ENCODE measurements at regions not wholly inside any gene's neighbourhood (a gene's known extent, or its start where the extent isn't known, plus 50 kb on each side); places are given as distances from the start of the nearest gene placed in this dataset.

DNA sequence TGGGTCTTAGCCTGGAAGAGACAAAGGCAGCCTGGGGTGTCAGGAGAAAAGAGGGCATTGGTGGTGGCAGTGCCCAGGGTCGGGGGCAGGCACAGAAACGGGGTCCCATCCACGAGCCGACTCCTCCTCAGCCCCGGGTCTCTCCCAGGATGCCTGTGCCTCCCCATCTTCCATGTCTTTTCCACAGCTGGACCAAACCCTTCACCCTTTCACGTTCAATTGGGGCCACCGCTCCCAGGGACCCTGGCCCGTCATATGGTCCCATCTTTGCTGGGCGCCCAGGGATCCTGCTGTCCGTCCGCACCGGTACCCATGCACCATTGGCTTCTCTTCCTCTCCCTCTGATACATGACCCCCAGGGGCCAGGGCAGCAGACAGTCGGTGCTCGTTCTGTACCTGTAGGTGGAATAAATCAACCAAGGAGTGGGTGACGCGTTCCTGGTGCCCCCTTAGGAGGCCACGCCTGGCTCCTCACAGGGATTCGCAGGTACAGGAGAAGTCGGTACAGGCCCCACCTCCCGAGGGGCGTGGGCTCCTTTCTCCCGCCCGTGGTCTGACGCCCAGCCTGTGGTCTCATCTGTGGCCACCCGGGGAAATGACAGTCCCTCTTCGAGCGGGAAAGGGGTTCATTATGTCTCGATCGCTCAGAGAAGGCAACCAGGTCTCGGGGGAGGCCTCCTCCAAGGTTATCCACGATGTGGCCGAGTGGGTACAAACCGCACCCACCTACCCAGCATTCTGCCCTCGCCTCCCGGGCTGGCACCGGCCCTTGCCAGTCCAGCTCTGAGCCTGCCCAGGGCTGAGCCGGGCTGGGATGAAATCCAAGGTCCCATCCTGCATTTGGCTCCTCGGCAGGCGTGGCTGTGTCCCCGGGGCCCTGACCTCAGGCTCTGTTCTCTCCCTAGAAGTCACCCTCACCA lies 1493.6 kb downstream of the BRD1 start:
- DNase-seq, result no peak

DNA sequence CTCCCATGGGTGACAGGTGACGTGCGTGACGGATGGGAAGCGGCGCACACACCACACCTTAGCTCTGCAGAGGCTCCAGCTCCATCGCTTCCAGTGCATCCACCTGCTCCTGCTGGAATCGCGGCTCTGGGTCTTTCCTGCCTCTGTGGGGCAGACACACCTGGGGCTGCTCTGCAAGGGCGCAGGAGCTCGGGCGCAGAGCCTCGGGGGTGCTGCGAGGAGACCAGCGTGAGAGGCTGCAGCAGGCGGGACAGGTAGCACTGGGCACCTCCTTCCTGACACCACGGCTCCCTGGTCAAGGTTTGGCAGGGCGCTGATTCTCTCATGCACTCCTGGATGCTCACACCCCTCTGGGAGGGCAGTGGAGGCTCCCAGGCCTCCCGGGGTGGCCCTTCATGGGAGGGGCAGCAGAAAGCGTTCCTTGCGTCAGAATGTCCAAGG lies 1494.3 kb downstream of the BRD1 start:
- DNase-seq, result no peak

DNA sequence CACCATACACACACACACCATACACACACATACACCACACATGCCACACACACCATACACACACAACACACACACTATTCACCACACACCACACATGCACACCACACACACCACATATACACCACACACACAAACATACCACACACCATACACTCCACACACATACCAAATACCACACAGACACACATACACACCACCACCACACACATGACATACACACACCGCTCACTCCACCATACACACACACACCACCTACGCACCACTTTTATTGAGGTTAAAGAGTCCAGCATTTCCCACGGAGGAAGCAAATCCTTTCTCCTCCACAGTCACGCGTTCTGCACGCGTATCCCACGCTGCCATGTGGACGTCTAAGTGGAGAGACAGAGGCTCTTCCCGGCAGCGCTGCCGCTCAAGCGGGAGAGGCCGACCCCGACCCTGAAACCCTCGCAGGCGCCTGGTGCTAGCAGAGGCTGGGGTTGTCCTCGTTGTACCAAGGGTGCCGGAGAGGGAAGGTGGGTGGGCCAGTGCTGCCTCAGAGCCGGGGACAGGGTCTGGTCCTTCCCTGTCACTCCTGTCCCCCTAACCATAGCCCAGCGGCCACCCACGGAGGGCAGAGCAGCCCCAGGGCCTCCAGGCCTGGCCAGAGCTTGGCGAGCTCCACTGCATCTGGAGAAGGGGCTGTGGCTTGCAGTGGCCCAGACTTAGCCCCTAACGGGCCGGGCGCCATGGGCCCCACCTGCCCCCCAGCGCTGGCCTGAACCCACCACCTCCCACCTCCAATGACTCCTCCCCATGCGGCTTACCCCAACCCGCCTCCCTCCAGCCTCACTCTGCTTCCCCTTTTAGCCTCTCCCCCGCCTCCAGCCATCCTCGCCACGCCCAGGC lies 1495.0 kb downstream of the BRD1 start:
- DNase-seq, result no peak

- no peak for DNase-seq
Observed at GRCh38 chr22:48331691-48332220, 1495.9 kb downstream of the BRD1 start.

DNA sequence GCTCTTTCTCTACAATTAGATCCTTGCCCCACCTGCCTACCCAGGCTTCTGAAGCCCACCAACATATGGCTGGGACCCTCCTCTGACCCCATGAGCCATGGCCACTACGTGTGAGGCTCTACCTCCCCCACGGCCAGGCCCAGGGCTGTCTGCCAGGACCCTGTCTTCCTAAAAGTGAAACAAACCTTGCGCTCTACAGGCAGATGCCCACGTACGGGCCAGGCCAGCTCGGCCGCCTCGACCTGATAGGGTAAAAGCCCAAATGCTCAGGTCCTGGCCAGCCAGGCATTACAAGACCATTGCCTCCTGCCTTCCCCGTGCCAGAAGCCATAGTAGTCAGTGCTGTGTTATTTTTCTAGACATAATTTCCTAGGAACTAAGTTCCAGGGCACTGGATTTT lies 1496.4 kb downstream of the BRD1 start:
- DNase-seq, result no peak

DNA sequence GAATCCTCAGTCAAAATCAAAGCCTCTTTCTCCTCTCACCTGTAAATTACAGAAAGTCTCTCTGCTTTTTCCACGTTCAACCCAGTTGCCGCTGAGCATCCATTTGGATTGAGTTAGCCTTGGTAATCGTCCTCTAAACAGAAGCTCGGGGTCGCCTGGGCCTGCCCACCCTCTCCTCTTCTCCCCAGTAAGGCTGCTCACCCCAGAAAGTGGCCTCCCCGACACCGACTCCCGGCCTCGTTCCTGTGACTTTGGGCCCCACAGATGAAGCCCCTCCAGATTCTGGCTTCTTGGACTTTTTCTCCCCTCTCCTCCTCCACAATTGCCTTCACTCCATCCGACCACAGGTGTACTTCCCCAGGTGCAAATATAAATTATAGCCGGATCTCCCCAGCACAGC lies 1500.0 kb downstream of the BRD1 start:
- no peak for DNase-seq

GRCh38 chr22:48323746-48324145 lies 1503.9 kb downstream of the BRD1 start:
- no peak for DNase-seq

GRCh38 chr22:48322907-48323306 lies 1504.8 kb downstream of the BRD1 start:
- DNase-seq, result no peak

DNA sequence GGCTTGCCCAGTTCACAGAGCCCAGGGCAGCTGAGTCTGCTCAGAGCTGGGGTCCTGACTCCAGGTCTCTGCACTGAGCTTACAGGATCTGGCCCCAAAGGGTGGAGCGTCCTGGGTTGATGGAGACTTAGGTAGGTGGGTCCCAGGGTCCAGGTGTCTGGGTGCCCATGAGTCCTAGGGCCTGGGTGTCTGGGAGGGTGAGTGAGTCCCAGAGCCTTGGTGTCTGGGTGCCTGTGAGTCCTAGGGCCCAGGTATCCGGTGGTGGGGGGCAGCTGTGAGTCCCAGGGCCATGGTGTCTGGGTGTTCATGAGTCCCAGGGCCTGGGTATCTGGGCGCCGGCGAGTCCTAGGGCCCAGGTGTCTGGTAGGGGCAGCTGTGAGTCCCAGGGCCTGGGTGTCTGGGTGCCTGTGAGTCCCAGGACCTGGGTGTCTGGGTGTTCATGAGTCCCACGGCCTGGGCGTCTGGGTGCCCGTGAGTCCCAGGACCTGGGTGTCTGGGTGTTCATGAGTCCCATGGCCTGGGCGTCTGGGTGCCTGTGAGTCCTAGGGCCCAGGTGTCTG lies 1505.6 kb downstream of the BRD1 start:
- DNase-seq, result no peak

DNA sequence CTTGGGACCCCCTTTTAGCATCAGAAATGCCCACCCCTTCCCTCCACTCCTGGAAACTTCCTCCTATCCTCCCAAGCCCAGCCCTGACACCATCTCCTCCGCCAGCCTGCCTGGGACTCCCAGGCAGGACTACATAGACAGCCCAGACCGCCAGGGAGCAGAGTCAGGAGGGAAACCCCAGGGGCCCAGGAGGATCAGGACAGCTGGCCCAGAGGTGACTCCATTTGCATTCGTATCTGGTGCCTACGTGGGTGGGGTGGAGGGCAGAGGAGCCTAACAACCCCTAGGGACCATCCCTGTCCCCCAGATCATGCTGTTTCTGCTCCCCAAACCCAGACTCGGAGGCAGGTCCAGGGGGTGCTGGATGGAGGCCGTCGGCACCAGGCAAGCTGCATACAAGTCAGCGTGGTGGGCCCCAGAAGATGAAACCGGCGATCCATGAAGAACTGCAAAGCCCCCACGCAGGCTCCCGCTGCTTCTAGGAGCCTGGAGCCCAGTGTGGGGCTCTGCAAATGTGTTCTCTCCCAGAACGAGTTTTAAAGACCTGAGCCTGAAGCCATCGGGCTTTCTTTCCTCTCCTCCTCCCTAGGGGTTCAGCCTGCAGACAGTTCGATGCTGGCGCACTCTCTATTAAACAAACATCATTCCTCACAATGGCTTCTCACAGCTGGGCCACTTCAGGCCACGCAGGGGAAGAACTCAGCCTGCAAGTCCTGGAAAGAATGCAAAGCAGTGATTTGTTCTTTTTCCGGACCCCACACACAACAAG lies 1506.8 kb downstream of the BRD1 start:
- no peak for DNase-seq

- DNase-seq, result no peak
Observed at GRCh38 chr22:48320048-48320682, 1507.5 kb downstream of the BRD1 start.

- no peak for DNase-seq
Observed at GRCh38 chr22:48319321-48320047, 1508.2 kb downstream of the BRD1 start.

- no peak for DNase-seq
Observed at GRCh38 chr22:48318575-48319320, 1508.9 kb downstream of the BRD1 start.

GRCh38 chr22:48318173-48318572 lies 1509.5 kb downstream of the BRD1 start:
- DNase-seq, result no peak

- no peak for DNase-seq
Observed at GRCh38 chr22:48316257-48317250, 1511.1 kb downstream of the BRD1 start.

- no peak for DNase-seq
Observed at GRCh38 chr22:48315439-48316256, 1512.0 kb downstream of the BRD1 start.

- DNase-seq, result no peak
Observed at GRCh38 chr22:48314073-48314472, 1513.6 kb downstream of the BRD1 start.

- DNase-seq, result no peak
Observed at GRCh38 chr22:48313175-48313830, 1514.4 kb downstream of the BRD1 start.
